DMS53 treated with DMSO at 0.1 percent for 48 hours (cell line): ENCODE measurements at regions not wholly inside any gene's neighbourhood (a gene's known extent, or its start where the extent isn't known, plus 50 kb on each side); places are given as distances from the start of the nearest gene placed in this dataset.

Experiments
- DNase-seq: peaks from one replicate; lab custom pipeline; 2025; ENCODE audit not compliant: unreplicated experiment; lab: John Stamatoyannopoulos, UW

- no peak for DNase-seq
Observed at GRCh38 chr22:47773635-47774034, 1011.2 kb downstream of the TBC1D22A start.

GRCh38 chr22:47772864-47773263 is 1010.4 kb downstream of the TBC1D22A start:
- no peak for DNase-seq

GRCh38 chr22:47769652-47770051 is 1007.2 kb downstream of the TBC1D22A start:
- DNase-seq: no peak

- DNase-seq: no peak
Observed at GRCh38 chr22:47768027-47768426, 1005.6 kb downstream of the TBC1D22A start.

GRCh38 chr22:47767403-47767802 is 1005.0 kb downstream of the TBC1D22A start:
- no peak for DNase-seq

- DNase-seq: no peak
Observed at GRCh38 chr22:47765757-47766156, 1003.3 kb downstream of the TBC1D22A start.

- no peak for DNase-seq
Observed at GRCh38 chr22:47762141-47762540, 999.7 kb downstream of the TBC1D22A start.

GRCh38 chr22:47759909-47760308 is 997.5 kb downstream of the TBC1D22A start:
- DNase-seq: no peak

- no peak for DNase-seq
Observed at GRCh38 chr22:47757741-47758140, 995.3 kb downstream of the TBC1D22A start.

- no peak for DNase-seq
Observed at GRCh38 chr22:47750086-47750485, 987.6 kb downstream of the TBC1D22A start.

GRCh38 chr22:47748957-47749356 is 986.5 kb downstream of the TBC1D22A start:
- no peak for DNase-seq

GRCh38 chr22:47748271-47748670 is 985.8 kb downstream of the TBC1D22A start:
- DNase-seq: no peak

- no peak for DNase-seq
Observed at GRCh38 chr22:47740109-47740805, 977.8 kb downstream of the TBC1D22A start.

GRCh38 chr22:47739291-47740015 is 977.0 kb downstream of the TBC1D22A start:
- DNase-seq: no peak

- DNase-seq: no peak
Observed at GRCh38 chr22:47738472-47739013, 976.1 kb downstream of the TBC1D22A start.

GRCh38 chr22:47736186-47737034 is 974.0 kb downstream of the TBC1D22A start:
- no peak for DNase-seq

- no peak for DNase-seq
Observed at GRCh38 chr22:47734511-47734910, 972.1 kb downstream of the TBC1D22A start.

- DNase-seq: no peak
Observed at GRCh38 chr22:47727641-47728040, 965.2 kb downstream of the TBC1D22A start.

GRCh38 chr22:47724751-47725150 is 962.3 kb downstream of the TBC1D22A start:
- no peak for DNase-seq

- DNase-seq: no peak
Observed at GRCh38 chr22:47724030-47724429, 961.6 kb downstream of the TBC1D22A start.

GRCh38 chr22:47718337-47718736 is 955.9 kb downstream of the TBC1D22A start:
- no peak for DNase-seq
